Fibroblast of villous mesenchyme (primary cell): ENCODE measurements at regions not wholly inside any gene's neighbourhood (a gene's known extent, or its start where the extent isn't known, plus 50 kb on each side); places are given as distances from the start of the nearest gene placed in this dataset.

Experiments
- DNase-seq: peaks from one replicate; pipeline ENCODE4 v3.0.0-alpha.2; 2010; ENCODE audit warnings: low read depth
- H3K4me3 ChIP-seq: 2 replicates; pipeline ENCODE4 v1.5.1; 2011; ENCODE audit warnings: low read depth, mild to moderate bottlenecking, low read length
- CTCF ChIP-seq: IDR thresholded peaks from 2 replicates; pipeline ENCODE4 v1.5.1; 2012; ENCODE audit warnings: low read depth, mild to moderate bottlenecking, low read length; ENCODE audit not compliant: insufficient read depth

- no peak for DNase-seq
- TF ChIP-seq CTCF: no peak
- H3K4me3 ChIP-seq: no peak overlapping the region
Observed at GRCh38 chr21:38735626-38736206, 70.0 kb upstream of the ETS2 start.

GRCh38 chr21:38740090-38740489 lies 65.6 kb upstream of the ETS2 start:
- no peak for DNase-seq
- no peak overlapping the region for H3K4me3 ChIP-seq
- TF ChIP-seq CTCF: no peak

- no peak for DNase-seq
- H3K4me3 ChIP-seq: no peak overlapping the region
- TF ChIP-seq CTCF: no peak
Observed at GRCh38 chr21:38741092-38741949, 64.4 kb upstream of the ETS2 start.

GRCh38 chr21:38741950-38742256 lies 63.8 kb upstream of the ETS2 start:
- TF ChIP-seq CTCF: no peak

GRCh38 chr21:38742580-38743260 lies 63.0 kb upstream of the ETS2 start:
- H3K4me3 ChIP-seq: no peak overlapping the region
- no peak for TF ChIP-seq CTCF
- peak; percentile 56 for DNase-seq

More at GRCh38 chr21:38741950-38742256, 63.8 kb upstream of the ETS2 start:
- H3K4me3 ChIP-seq: no peak overlapping the region
- DNase-seq: no peak

- H3K4me3 ChIP-seq: no peak overlapping the region
- no peak for TF ChIP-seq CTCF
- DNase-seq: peak; percentile 79
Observed at GRCh38 chr21:38743772-38744529, 61.8 kb upstream of the ETS2 start.
